Activated B cell treated with CpG ODN at 0.5 μM for 24 hours (primary cell): ENCODE measurements at regions not wholly inside any gene's neighbourhood (a gene's known extent, or its start where the extent isn't known, plus 50 kb on each side); places are given as distances from the start of the nearest gene placed in this dataset.
"Not testable (repeated sequence)": the region's sequence is repeated elsewhere in the genome, so short reads cannot be mapped to it uniquely, and the experiment has no call there.

ENCODE experiments used
- ATAC-seq: fragments of 200-7000 bp; cut with Tn5 transposase; one replicate; pipeline ENCODE4 v1.10.0; 2021; ENCODE audit warnings: low read depth, mild to moderate bottlenecking, moderate library complexity
- CTCF ChIA-PET: fragments of 350-600 bp; sonication (Branson Sonifier 250); formaldehyde crosslinking; loops from one replicate; lab custom pipeline; 2021; ENCODE audit warnings: antibody characterized with exemption; lab: Charles Lee
- POLR2A ChIA-PET: fragments of 350-600 bp; sonication (Branson Sonifier 250); formaldehyde crosslinking; loops from one replicate; lab custom pipeline; 2021; ENCODE audit warnings: antibody characterized with exemption; lab: Charles Lee
- DNase-seq: peaks from one replicate; pipeline ENCODE4 v3.0.0; 2022
- H3K27ac Mint-ChIP-seq: one replicate; pipeline ENCODE4 v1.8.0; 2020; ENCODE audit warnings: mixed read lengths
- H3K27me3 Mint-ChIP-seq: one replicate; pipeline ENCODE4 v1.8.0; 2021; ENCODE audit warnings: mixed read lengths
- H3K36me3 Mint-ChIP-seq: one replicate; pipeline ENCODE4 v1.8.0; 2021; ENCODE audit warnings: low read depth, mixed read lengths
- H3K4me1 Mint-ChIP-seq: one replicate; pipeline ENCODE4 v1.8.0; 2021; ENCODE audit warnings: mixed read lengths
- H3K4me3 Mint-ChIP-seq: one replicate; pipeline ENCODE4 v1.8.0; 2020; ENCODE audit warnings: mild to moderate bottlenecking, mixed read lengths
- H3K9me3 Mint-ChIP-seq: one replicate; pipeline ENCODE4 v1.8.0; 2020; ENCODE audit warnings: mixed read lengths
- CTCF ChIP-seq: fragments of 200-600 bp; IDR thresholded peaks from one replicate; pipeline ENCODE4 v1.8.0; 2022; ENCODE audit warnings: antibody characterized with exemption, mild to moderate bottlenecking
- intact Hi-C: fragments of 100-400 bp; cut with micrococcal nuclease; formaldehyde crosslinking; loops from one replicate; pipeline ENCODE4 v1.15.1; 2024

- CTCF ChIA-PET, result no interaction called here
- ATAC-seq (no peak), DNase-seq (no peak)
- POLR2A ChIA-PET, result no interaction called here
- H3K4me3 Mint-ChIP-seq, result no peak overlapping the region
- H3K27me3 Mint-ChIP-seq, result no peaks in the 10 kb centered on the region
- no peak for TF ChIP-seq CTCF
- intact Hi-C loops, result no loop called here
- H3K4me1 Mint-ChIP-seq, result no peaks in the 10 kb centered on the region
- H3K9me3 Mint-ChIP-seq, result peaks cover 3% of the 10 kb centered on the region
- no peaks in the 10 kb centered on the region for H3K36me3 Mint-ChIP-seq
- H3K27ac Mint-ChIP-seq, result no peak overlapping the region
Measured at GRCh38 chr4:188332265-188332664, 193.0 kb downstream of the TRIML1 start.

- TF ChIP-seq CTCF, result no peak
- Mint-ChIP-seq H3K4me3 (no peak overlapping the region), H3K9me3 (no peaks in the 10 kb centered on the region), H3K27ac (no peak overlapping the region), H3K4me1 (no peaks in the 10 kb centered on the region), H3K27me3 (no peaks in the 10 kb centered on the region), H3K36me3 (no peaks in the 10 kb centered on the region)
- intact Hi-C loops, result no loop called here
- DNase-seq (no peak), ATAC-seq (no peak)
- POLR2A ChIA-PET, result no interaction called here
- CTCF ChIA-PET, result no interaction called here
Measured at GRCh38 chr4:188336891-188337290, 197.7 kb downstream of the TRIML1 start.

GRCh38 chr4:188341428-188341827 lies 202.2 kb downstream of the TRIML1 start:
- CTCF ChIA-PET, result no interaction called here
- ATAC-seq, result no peak
- Mint-ChIP-seq H3K27me3 (no peaks in the 10 kb centered on the region), H3K4me3 (no peak overlapping the region), H3K4me1 (no peaks in the 10 kb centered on the region), H3K9me3 (peaks cover 5% of the 10 kb centered on the region), H3K36me3 (no peaks in the 10 kb centered on the region), H3K27ac (no peak overlapping the region)
- TF ChIP-seq CTCF, result no peak
- DNase-seq, result no peak
- intact Hi-C loops, result no loop called here
- POLR2A ChIA-PET, result no interaction called here

- H3K36me3 Mint-ChIP-seq, result no peaks in the 10 kb centered on the region
- ChIA-PET POLR2A (no interaction called here), CTCF (no interaction called here)
- H3K27me3 Mint-ChIP-seq, result no peaks in the 10 kb centered on the region
- DNase-seq (no peak), ATAC-seq (no peak)
- peaks cover 8% of the 10 kb centered on the region for H3K9me3 Mint-ChIP-seq
- no peak for TF ChIP-seq CTCF
- H3K27ac Mint-ChIP-seq, result no peak overlapping the region
- no peaks in the 10 kb centered on the region for H3K4me1 Mint-ChIP-seq
- no peak overlapping the region for H3K4me3 Mint-ChIP-seq
- intact Hi-C loops, result no loop called here
Measured at GRCh38 chr4:188346171-188346809, 207.0 kb downstream of the TRIML1 start.

GRCh38 chr4:188347339-188347738 lies 208.1 kb downstream of the TRIML1 start:
- Mint-ChIP-seq H3K9me3 (peaks cover 8% of the 10 kb centered on the region), H3K27ac (no peak overlapping the region), H3K4me1 (no peaks in the 10 kb centered on the region), H3K4me3 (no peak overlapping the region), H3K36me3 (no peaks in the 10 kb centered on the region), H3K27me3 (no peaks in the 10 kb centered on the region)
- TF ChIP-seq CTCF, result no peak
- POLR2A ChIA-PET, result no interaction called here
- DNase-seq (no peak), ATAC-seq (no peak)
- intact Hi-C loops, result no loop called here
- CTCF ChIA-PET, result no interaction called here

- H3K4me1 Mint-ChIP-seq, H3K27ac Mint-ChIP-seq, DNase-seq, H3K27me3 Mint-ChIP-seq, H3K36me3 Mint-ChIP-seq, H3K4me3 Mint-ChIP-seq, POLR2A ChIA-PET, intact Hi-C loops, CTCF ChIA-PET, ATAC-seq: not testable (repeated sequence)
- peaks cover 17% of the 10 kb centered on the region for H3K9me3 Mint-ChIP-seq
Measured at GRCh38 chr4:188349569-188349968, 210.3 kb downstream of the TRIML1 start.
